ENCODE measurements at regions not wholly inside any gene's neighbourhood (a gene's known extent, or its start where the extent isn't known, plus 50 kb on each side); places are given as distances from the start of the nearest gene placed in this dataset.

DNA sequence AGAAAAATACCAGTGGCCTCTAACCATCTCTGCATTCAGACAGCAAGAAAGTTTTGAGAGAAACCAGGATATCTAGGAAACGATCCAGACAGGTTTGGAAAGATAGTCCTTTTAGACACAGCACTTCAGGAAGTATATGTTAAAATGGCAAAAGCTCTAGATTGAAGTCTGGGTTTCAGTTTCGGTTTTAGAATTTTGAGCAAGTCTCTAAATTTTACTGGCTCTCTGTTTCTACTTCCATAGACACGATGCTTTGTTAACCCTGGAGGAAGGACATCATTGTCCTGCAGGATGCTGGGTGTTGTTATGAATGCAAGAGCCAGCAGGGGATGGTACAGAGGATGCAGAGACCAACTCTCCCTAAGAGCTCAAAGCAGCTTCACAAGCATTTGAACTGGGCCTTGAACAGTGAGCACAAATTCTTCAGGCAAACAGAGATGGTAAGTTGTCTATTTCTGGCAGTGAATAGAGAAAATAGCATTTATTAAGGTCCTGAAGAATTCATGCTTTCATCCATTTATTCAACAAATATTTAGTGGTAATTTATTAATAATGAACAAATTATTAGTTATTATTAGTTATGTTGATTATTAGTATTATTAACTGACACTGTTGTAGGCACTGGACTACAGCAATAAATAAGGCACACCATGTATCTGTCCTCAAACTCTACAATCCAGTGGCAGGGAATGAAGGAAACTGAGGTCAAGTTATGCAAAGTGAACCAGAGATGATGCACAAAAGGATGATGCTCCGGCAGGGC lies 152.7 kb upstream of the NRP1 start:
- Histone ChIP-seq H3K4me3 (no peak overlapping the region), H3K27ac (peak overlapping the region in 2 of 5 donors; percentile 9 to 54), H3K27me3 (no peaks in the 10 kb centered on the region), H3K36me3 (no peaks in the 10 kb centered on the region), H3K4me1 (peaks cover 0 to 24% (median 2%) of the 10 kb centered on the region in 4 donors), H3K9me3 (no peaks in the 10 kb centered on the region)
- intact Hi-C loops (cut with DNase I; ENCODE audit: low total_unique reads), result no loop called here
- DNase-seq, result peak in 1 of 2 donors; percentile 55
- TF ChIP-seq EP300 (IDR thresholded peaks at IDR 0.05), result no peak
- no peak for TF ChIP-seq POLR2AphosphoS5 (IDR thresholded peaks at IDR 0.05)
- TF ChIP-seq, protein P1, sequence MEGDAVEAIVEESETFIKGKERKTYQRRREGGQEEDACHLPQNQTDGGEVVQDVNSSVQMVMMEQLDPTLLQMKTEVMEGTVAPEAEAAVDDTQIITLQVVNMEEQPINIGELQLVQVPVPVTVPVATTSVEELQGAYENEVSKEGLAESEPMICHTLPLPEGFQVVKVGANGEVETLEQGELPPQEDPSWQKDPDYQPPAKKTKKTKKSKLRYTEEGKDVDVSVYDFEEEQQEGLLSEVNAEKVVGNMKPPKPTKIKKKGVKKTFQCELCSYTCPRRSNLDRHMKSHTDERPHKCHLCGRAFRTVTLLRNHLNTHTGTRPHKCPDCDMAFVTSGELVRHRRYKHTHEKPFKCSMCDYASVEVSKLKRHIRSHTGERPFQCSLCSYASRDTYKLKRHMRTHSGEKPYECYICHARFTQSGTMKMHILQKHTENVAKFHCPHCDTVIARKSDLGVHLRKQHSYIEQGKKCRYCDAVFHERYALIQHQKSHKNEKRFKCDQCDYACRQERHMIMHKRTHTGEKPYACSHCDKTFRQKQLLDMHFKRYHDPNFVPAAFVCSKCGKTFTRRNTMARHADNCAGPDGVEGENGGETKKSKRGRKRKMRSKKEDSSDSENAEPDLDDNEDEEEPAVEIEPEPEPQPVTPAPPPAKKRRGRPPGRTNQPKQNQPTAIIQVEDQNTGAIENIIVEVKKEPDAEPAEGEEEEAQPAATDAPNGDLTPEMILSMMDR (IDR thresholded peaks at IDR 0.05), result no peak
- TF ChIP-seq POLR2A (IDR thresholded peaks at IDR 0.05), result no peak
- WGBS, 5 donors, result 46 to 61% (median 58%) methylated on average over 4 of the region's 4 CpGs

DNA sequence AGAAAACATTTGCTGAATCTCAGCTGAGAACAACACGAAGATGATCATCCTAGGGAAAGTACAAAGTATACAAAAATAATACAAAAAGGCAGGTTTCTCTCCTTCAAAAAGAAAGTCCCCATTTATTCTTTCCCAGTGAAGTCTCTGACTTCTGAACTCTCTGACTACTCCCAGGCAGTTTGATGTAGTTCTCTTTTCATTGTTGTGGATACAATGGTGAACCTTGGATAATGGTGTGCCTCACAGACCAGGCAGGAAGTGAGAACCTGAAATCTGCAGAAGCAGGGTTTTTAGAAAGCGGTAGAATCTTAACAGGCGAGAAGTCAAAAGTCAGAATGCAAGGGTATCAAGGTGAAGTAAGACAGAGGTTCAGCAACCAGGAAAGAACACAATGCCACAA lies 150.8 kb upstream of the NRP1 start:
- intact Hi-C loops (cut with DNase I; ENCODE audit: low total_unique reads), result no loop called here
- H3K4me3 ChIP-seq, result no peak overlapping the region
- no peaks in the 10 kb centered on the region for H3K36me3 ChIP-seq
- TF ChIP-seq POLR2A (IDR thresholded peaks at IDR 0.05), result no peak
- no peak for TF ChIP-seq POLR2AphosphoS5 (IDR thresholded peaks at IDR 0.05)
- TF ChIP-seq, protein P1 (IDR thresholded peaks at IDR 0.05), result no peak
- TF ChIP-seq EP300 (IDR thresholded peaks at IDR 0.05), result no peak
- no peak for DNase-seq
- no peaks in the 10 kb centered on the region for H3K9me3 ChIP-seq
- H3K27ac ChIP-seq, result no peak overlapping the region
- WGBS, 5 donors, result 81 to 87% (median 84%) methylated on average over 3 of the region's 3 CpGs
- H3K4me1 ChIP-seq, result peaks cover 0 to 24% (median 0%) of the 10 kb centered on the region in 4 donors
- H3K27me3 ChIP-seq, result no peaks in the 10 kb centered on the region

DNA sequence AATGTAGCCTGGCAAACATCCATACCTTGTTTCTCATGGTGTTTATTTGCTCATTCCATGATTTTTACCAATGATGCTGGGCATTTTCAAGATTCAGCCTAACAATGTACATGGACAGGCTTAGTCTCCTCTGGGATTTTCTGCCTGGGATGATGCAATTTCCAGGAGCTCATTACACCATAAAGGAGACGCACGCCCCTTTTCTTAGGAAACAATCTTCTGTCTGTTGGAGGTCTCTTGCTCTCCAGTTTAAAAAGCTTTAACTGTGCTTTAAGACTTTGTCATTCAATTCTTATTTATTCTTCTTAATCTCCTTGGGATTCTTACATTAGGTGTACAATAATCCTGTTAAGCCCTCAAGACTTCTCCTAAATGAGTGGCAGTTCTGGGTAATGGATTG lies 150.3 kb upstream of the NRP1 start:
- DNase-seq, result peak in 1 of 2 donors; percentile 49
- Histone ChIP-seq H3K4me1 (peaks cover 0 to 23% (median 0%) of the 10 kb centered on the region in 4 donors), H3K4me3 (no peak overlapping the region), H3K27me3 (no peaks in the 10 kb centered on the region), H3K36me3 (no peaks in the 10 kb centered on the region), H3K27ac (no peak overlapping the region), H3K9me3 (no peaks in the 10 kb centered on the region)
- 79 to 86% (median 81%) methylated on average over 2 of the region's 2 CpGs for WGBS, 5 donors
- no peak for TF ChIP-seq POLR2AphosphoS5 (IDR thresholded peaks at IDR 0.05)
- TF ChIP-seq POLR2A (IDR thresholded peaks at IDR 0.05), result no peak
- TF ChIP-seq EP300 (IDR thresholded peaks at IDR 0.05), result no peak
- TF ChIP-seq, protein P1 (IDR thresholded peaks at IDR 0.05), result no peak
- intact Hi-C loops (cut with DNase I; ENCODE audit: low total_unique reads), result no loop called here

DNA sequence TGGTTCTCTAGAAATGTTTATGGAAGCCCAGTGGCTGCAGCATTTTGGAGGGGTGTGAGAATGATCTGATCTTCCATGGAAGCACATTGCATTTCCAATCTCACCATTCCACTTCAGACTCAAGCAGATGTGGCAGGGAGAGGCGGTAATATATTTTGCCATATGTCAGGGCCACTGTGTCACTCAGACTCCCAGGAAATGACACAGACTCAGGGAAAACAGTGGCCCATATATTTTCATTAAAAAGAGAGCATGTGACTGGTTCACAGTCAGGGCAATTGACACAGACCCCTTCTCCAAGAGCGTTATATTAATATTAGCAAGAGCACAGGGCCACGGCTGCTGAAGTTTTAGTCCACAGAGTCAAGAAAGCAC lies 149.3 kb upstream of the NRP1 start:
- no peaks in the 10 kb centered on the region for H3K9me3 ChIP-seq
- TF ChIP-seq POLR2A (IDR thresholded peaks at IDR 0.05) (no peak), EP300 (IDR thresholded peaks at IDR 0.05) (no peak), POLR2AphosphoS5 (IDR thresholded peaks at IDR 0.05) (no peak)
- TF ChIP-seq, protein P1 (IDR thresholded peaks at IDR 0.05), result no peak
- no peaks in the 10 kb centered on the region for H3K36me3 ChIP-seq
- peaks cover 0 to 14% (median 0%) of the 10 kb centered on the region in 4 donors for H3K4me1 ChIP-seq
- WGBS, 5 donors, result 90 to 97% (median 94%) methylated on average over 3 of the region's 3 CpGs
- H3K27ac ChIP-seq, result no peak overlapping the region
- H3K4me3 ChIP-seq, result no peak overlapping the region
- intact Hi-C loops (cut with DNase I; ENCODE audit: low total_unique reads), result no loop called here
- DNase-seq, result no peak
- no peaks in the 10 kb centered on the region for H3K27me3 ChIP-seq

Data from stomach (tissue), 8 donors.